ENCODE measurements at regions not wholly inside any gene's neighbourhood (a gene's known extent, or its start where the extent isn't known, plus 50 kb on each side); places are given as distances from the start of the nearest gene placed in this dataset.

GRCh38 chr5:105088961-105089360 lies 1526.4 kb upstream of the NUDT12 start:
- TF ChIP-seq TEAD4 (IDR thresholded peaks at IDR 0.05) (no peak), EGR1 (IDR thresholded peaks at IDR 0.05) (no peak), CEBPB (IDR thresholded peaks at IDR 0.05) (no peak), NFIC (IDR thresholded peaks at IDR 0.05) (no peak), ZBTB7A (IDR thresholded peaks at IDR 0.05; ENCODE audit: low read depth) (no peak), RAD21 (IDR thresholded peaks at IDR 0.05; ENCODE audit: low read depth) (no peak), TCF12 (IDR thresholded peaks at IDR 0.05; ENCODE audit: low read depth) (no peak), FOXM1 (IDR thresholded peaks at IDR 0.05; ENCODE audit: borderline replicate concordance, low read depth) (no peak), CREB1 (IDR thresholded peaks at IDR 0.05; ENCODE audit: low read depth) (no peak)
- TF ChIP-seq, protein P1, sequence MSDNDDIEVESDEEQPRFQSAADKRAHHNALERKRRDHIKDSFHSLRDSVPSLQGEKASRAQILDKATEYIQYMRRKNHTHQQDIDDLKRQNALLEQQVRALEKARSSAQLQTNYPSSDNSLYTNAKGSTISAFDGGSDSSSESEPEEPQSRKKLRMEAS (IDR thresholded peaks at IDR 0.05) = no peak

DNA sequence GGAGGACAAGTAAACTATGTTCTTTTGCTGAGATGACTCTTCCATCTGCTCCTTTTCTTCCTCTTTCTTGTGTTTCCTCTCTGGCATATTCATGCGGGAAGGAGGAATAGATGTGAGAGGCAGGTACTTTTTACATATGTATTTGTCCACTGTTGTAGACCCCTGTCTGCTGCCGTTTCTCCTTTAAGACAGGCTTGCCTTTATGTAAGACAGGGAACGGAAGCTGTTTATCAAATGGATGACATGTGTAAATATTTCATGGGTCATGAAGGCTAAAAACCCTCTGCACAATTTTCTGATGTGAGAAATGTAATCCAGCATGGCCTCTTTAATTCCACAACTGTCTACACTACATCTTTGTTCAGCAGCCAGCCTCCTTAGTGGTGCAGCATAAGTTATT lies 1525.5 kb upstream of the NUDT12 start:
- TF ChIP-seq EP300 (IDR thresholded peaks at IDR 0.05; ENCODE audit: borderline replicate concordance) = no peak
- no peak for TF ChIP-seq CEBPB (IDR thresholded peaks at IDR 0.05)
- TF ChIP-seq CREB1 (IDR thresholded peaks at IDR 0.05; ENCODE audit: low read depth) = no peak
- no peak for TF ChIP-seq NFIC (IDR thresholded peaks at IDR 0.05)
- no peak for TF ChIP-seq TCF12 (IDR thresholded peaks at IDR 0.05; ENCODE audit: low read depth)
- no peak for TF ChIP-seq RAD21 (IDR thresholded peaks at IDR 0.05; ENCODE audit: low read depth)

DNA sequence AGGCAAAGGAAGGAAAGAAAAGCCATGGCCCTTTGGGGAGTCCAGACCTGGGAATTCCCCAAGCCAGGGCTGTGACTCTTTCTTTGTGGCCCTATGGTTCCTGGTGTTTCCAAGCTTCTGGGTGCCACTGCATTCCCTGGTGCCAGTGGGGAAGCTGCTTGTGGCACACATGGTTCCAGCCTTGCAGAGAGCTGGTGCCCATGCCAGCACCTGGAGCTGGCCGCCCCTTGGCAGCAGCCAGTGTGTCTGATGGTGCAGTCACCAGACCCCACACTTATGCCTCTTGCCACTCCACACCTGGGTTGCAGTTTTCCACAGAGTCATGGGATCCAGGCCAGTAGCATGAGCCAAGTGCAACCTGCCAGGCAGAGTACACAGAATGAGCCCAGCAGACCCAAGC lies 1495.3 kb upstream of the NUDT12 start:
- TF ChIP-seq NFIC (IDR thresholded peaks at IDR 0.05) = no peak
- no peak for TF ChIP-seq EGR1 (IDR thresholded peaks at IDR 0.05)
- no peak for TF ChIP-seq TAF1 (IDR thresholded peaks at IDR 0.05; ENCODE audit: low read depth)
- TF ChIP-seq YY1 (IDR thresholded peaks at IDR 0.05; ENCODE audit: low read depth) = no peak
- TF ChIP-seq, protein P2, sequence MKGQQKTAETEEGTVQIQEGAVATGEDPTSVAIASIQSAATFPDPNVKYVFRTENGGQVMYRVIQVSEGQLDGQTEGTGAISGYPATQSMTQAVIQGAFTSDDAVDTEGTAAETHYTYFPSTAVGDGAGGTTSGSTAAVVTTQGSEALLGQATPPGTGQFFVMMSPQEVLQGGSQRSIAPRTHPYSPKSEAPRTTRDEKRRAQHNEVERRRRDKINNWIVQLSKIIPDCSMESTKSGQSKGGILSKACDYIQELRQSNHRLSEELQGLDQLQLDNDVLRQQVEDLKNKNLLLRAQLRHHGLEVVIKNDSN (IDR thresholded peaks at IDR 0.05) = no peak
- no peak for TF ChIP-seq TEAD4 (IDR thresholded peaks at IDR 0.05)
- TF ChIP-seq, protein P1 (IDR thresholded peaks at IDR 0.05) = no peak
- TF ChIP-seq, protein P3, sequence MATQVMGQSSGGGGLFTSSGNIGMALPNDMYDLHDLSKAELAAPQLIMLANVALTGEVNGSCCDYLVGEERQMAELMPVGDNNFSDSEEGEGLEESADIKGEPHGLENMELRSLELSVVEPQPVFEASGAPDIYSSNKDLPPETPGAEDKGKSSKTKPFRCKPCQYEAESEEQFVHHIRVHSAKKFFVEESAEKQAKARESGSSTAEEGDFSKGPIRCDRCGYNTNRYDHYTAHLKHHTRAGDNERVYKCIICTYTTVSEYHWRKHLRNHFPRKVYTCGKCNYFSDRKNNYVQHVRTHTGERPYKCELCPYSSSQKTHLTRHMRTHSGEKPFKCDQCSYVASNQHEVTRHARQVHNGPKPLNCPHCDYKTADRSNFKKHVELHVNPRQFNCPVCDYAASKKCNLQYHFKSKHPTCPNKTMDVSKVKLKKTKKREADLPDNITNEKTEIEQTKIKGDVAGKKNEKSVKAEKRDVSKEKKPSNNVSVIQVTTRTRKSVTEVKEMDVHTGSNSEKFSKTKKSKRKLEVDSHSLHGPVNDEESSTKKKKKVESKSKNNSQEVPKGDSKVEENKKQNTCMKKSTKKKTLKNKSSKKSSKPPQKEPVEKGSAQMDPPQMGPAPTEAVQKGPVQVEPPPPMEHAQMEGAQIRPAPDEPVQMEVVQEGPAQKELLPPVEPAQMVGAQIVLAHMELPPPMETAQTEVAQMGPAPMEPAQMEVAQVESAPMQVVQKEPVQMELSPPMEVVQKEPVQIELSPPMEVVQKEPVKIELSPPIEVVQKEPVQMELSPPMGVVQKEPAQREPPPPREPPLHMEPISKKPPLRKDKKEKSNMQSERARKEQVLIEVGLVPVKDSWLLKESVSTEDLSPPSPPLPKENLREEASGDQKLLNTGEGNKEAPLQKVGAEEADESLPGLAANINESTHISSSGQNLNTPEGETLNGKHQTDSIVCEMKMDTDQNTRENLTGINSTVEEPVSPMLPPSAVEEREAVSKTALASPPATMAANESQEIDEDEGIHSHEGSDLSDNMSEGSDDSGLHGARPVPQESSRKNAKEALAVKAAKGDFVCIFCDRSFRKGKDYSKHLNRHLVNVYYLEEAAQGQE (IDR thresholded peaks at IDR 0.05; ENCODE audit: low read depth) = no peak
- no peak for TF ChIP-seq ZBTB7A (IDR thresholded peaks at IDR 0.05; ENCODE audit: low read depth)
- TF ChIP-seq TCF12 (IDR thresholded peaks at IDR 0.05; ENCODE audit: low read depth) = no peak

GRCh38 chr5:105057001-105057436 lies 1494.4 kb upstream of the NUDT12 start:
- no peak for TF ChIP-seq EP300 (IDR thresholded peaks at IDR 0.05; ENCODE audit: borderline replicate concordance)
- TF ChIP-seq TAF1 (IDR thresholded peaks at IDR 0.05; ENCODE audit: low read depth) = no peak
- TF ChIP-seq, protein P2 (IDR thresholded peaks at IDR 0.05) = no peak
- TF ChIP-seq EGR1 (IDR thresholded peaks at IDR 0.05) = no peak
- TF ChIP-seq, protein P1 (IDR thresholded peaks at IDR 0.05) = no peak
- no peak for TF ChIP-seq TEAD4 (IDR thresholded peaks at IDR 0.05)
- no peak for TF ChIP-seq RAD21 (IDR thresholded peaks at IDR 0.05; ENCODE audit: low read depth)
- no peak for TF ChIP-seq CEBPB (IDR thresholded peaks at IDR 0.05)
- TF ChIP-seq YY1 (IDR thresholded peaks at IDR 0.05; ENCODE audit: low read depth) = no peak
- no peak for TF ChIP-seq FOXM1 (IDR thresholded peaks at IDR 0.05; ENCODE audit: borderline replicate concordance, low read depth)
- TF ChIP-seq CREB1 (IDR thresholded peaks at IDR 0.05; ENCODE audit: low read depth) = no peak
- no peak for TF ChIP-seq ZBTB7A (IDR thresholded peaks at IDR 0.05; ENCODE audit: low read depth)
- TF ChIP-seq TCF12 (IDR thresholded peaks at IDR 0.05; ENCODE audit: low read depth) = no peak
- TF ChIP-seq, protein P3 (IDR thresholded peaks at IDR 0.05; ENCODE audit: low read depth) = no peak
- no peak for TF ChIP-seq NFIC (IDR thresholded peaks at IDR 0.05)

DNA sequence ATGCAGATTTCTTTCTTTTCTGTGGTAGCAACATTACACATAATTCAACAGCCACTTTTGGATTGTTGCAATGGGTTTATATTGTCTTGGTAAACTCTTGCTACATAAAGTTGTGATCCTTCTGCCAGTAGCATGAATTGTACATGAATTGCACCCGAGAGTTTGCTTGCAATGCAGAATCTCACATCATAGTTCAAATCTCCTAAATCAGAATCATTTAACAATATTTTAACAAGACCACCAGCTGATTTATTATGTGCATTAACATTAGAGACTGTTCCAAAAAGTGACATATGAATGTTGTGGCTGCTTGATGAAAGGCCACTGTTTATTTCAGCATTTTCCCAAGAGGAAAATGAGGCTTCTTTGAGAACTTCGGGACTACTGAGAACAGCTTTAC lies 1491.8 kb upstream of the NUDT12 start:
- TF ChIP-seq EP300 (IDR thresholded peaks at IDR 0.05; ENCODE audit: borderline replicate concordance) = no peak

GRCh38 chr5:105042623-105043022 lies 1480.0 kb upstream of the NUDT12 start:
- TF ChIP-seq FOXM1 (IDR thresholded peaks at IDR 0.05; ENCODE audit: borderline replicate concordance, low read depth) (no peak), NFIC (IDR thresholded peaks at IDR 0.05) (no peak)

GRCh38 chr5:105034401-105034763 lies 1471.8 kb upstream of the NUDT12 start:
- TF ChIP-seq TCF12 (IDR thresholded peaks at IDR 0.05; ENCODE audit: low read depth) (no peak), EGR1 (IDR thresholded peaks at IDR 0.05) (no peak), ZBTB7A (IDR thresholded peaks at IDR 0.05; ENCODE audit: low read depth) (no peak), CEBPB (IDR thresholded peaks at IDR 0.05) (no peak), TEAD4 (IDR thresholded peaks at IDR 0.05) (no peak), EP300 (IDR thresholded peaks at IDR 0.05; ENCODE audit: borderline replicate concordance) (no peak), YY1 (IDR thresholded peaks at IDR 0.05; ENCODE audit: low read depth) (no peak), FOXM1 (IDR thresholded peaks at IDR 0.05; ENCODE audit: borderline replicate concordance, low read depth) (no peak), NFIC (IDR thresholded peaks at IDR 0.05) (no peak), TAF1 (IDR thresholded peaks at IDR 0.05; ENCODE audit: low read depth) (no peak), RAD21 (IDR thresholded peaks at IDR 0.05; ENCODE audit: low read depth) (no peak), CREB1 (IDR thresholded peaks at IDR 0.05; ENCODE audit: low read depth) (no peak)
- TF ChIP-seq, protein P1 (IDR thresholded peaks at IDR 0.05) = no peak
- TF ChIP-seq, protein P3 (IDR thresholded peaks at IDR 0.05; ENCODE audit: low read depth) = no peak
- TF ChIP-seq, protein P2 (IDR thresholded peaks at IDR 0.05) = no peak
